K562 (cell line): ENCODE measurements at regions not wholly inside any gene's neighbourhood (a gene's known extent, or its start where the extent isn't known, plus 50 kb on each side); places are given as distances from the start of the nearest gene placed in this dataset.

Experiments
- ATAC-seq: fragments of 200-7000 bp; cut with Tn5 transposase; 3 replicates; pipeline ENCODE4 v1.9.1; 2020; ENCODE audit warnings: moderate library complexity
- BruUV-seq: library from RNA; stranded (reverse); fragments of 400-500 nt; replicated peaks from 2 replicates; lab custom pipeline; 2021; lab: Mats Ljungman, UMichigan
- CTCF ChIA-PET: fragments of 300-600 bp; formaldehyde crosslinking; extraction: SDS; loops from one replicate; lab custom pipeline; 2021; ENCODE audit warnings: low intra/inter-chr PET ratio; lab: Yijun Ruan, JAX
- POLR2A ChIA-PET: fragments of 300-600, 350-650 bp; sonication (Branson Sonifier 250); formaldehyde crosslinking; extraction: SDS; loops from one replicate; lab custom pipeline; 2021; ENCODE audit warnings: antibody characterized with exemption, inconsistent platforms; lab: Yijun Ruan, JAX
- DNase-seq, 4 experiments: peaks; one replicate each; pipeline versions ENCODE4 v3.0.0 to v3.0.0-alpha.2; 2011 to 2018; ENCODE audit warnings: low spot score in 3 of 4, mixed read lengths in 3 of 4; ENCODE audit errors: extremely low read depth in 1 of 4
- FAIRE-seq: peaks from 2 replicates; lab custom pipeline; 2011; peaks lifted over from hg19 to GRCh38; lab: Jason Lieb, UNC
- H2AFZ ChIP-seq: 2 replicates; pipeline ENCODE4 v1.6.0; 2011; ENCODE audit warnings: low read depth, low read length, control low read depth, inconsistent platforms
- H3K27ac ChIP-seq: fragments of 200-600 bp; 3 replicates; pipeline ENCODE4 v1.8.0; 2011; ENCODE audit warnings: low read depth, mild to moderate bottlenecking, control low read depth, inconsistent platforms, low read length, moderate library complexity, mixed read lengths; ENCODE audit errors: extremely low read depth
- H3K27me3 ChIP-seq, 2 experiments: fragments of 300-600 bp in 1 of 2; 2 replicates in 1 of 2; 3 replicates in 1 of 2; pipeline versions ENCODE4 v1.6.0 to v1.8.0; 2011; ENCODE audit warnings: inconsistent platforms in 2 of 2, low read length in 2 of 2, mild to moderate bottlenecking in 1 of 2, mixed read lengths in 1 of 2, moderate library complexity in 1 of 2; ENCODE audit not compliant: control insufficient read depth in 2 of 2, insufficient read depth in 2 of 2
- H3K36me3 ChIP-seq: fragments of 300-600 bp; 3 replicates; pipeline ENCODE4 v1.8.0; 2011; ENCODE audit warnings: mild to moderate bottlenecking, low read length, inconsistent platforms; ENCODE audit not compliant: control insufficient read depth, insufficient read depth
- H3K4me1 ChIP-seq, 2 experiments: fragments of 200-600 bp in 1 of 2; replicated peaks in 1 of 2; 2 replicates in 1 of 2; 3 replicates in 1 of 2; pipeline versions ENCODE4 v1.5.1 to v1.8.0; 2011; ENCODE audit warnings: inconsistent platforms in 2 of 2, low read length in 2 of 2, mild to moderate bottlenecking in 1 of 2, mixed read lengths in 1 of 2, moderate library complexity in 1 of 2; ENCODE audit not compliant: control insufficient read depth in 2 of 2, insufficient read depth in 2 of 2
- H3K4me2 ChIP-seq: 2 replicates; pipeline ENCODE4 v1.6.1; 2011; ENCODE audit warnings: low read length, control low read depth, inconsistent platforms, mixed read lengths; ENCODE audit not compliant: insufficient read depth
- H3K4me3 ChIP-seq: fragments of 200-600 bp; sonication (generic), shearing (Covaris generic); 2 replicates; pipeline ENCODE4 v1.5.1; 2016; ENCODE audit warnings: control low read depth, inconsistent platforms
- H3K79me2 ChIP-seq: fragments of 200-600 bp; 3 replicates; pipeline ENCODE4 v1.8.0; 2011; ENCODE audit warnings: low read length, inconsistent platforms; ENCODE audit not compliant: control insufficient read depth, insufficient read depth
- H3K9ac ChIP-seq, 2 experiments: 2 replicates each; pipeline versions ENCODE4 v1.6.0 to v1.6.1; 2011; ENCODE audit warnings: low read depth in 2 of 2, low read length in 2 of 2, control low read depth in 1 of 2, inconsistent platforms in 1 of 2, mild to moderate bottlenecking in 1 of 2, mixed read lengths in 1 of 2; ENCODE audit not compliant: insufficient read depth in 1 of 2
- H3K9me1 ChIP-seq: one replicate; pipeline ENCODE4 v1.6.0; 2011; ENCODE audit warnings: inconsistent platforms, mild to moderate bottlenecking, low read length, moderate library complexity; ENCODE audit not compliant: control insufficient read depth, insufficient read depth
- H3K9me3 ChIP-seq: replicated peaks from 2 replicates; pipeline ENCODE4 v1.5.1; 2011; ENCODE audit warnings: low read depth, low read length, inconsistent platforms; ENCODE audit not compliant: control insufficient read depth, insufficient read depth
- H4K20me1 ChIP-seq: replicated peaks from 2 replicates; pipeline ENCODE4 v1.6.1; 2011; ENCODE audit warnings: low read length, inconsistent platforms, mixed read lengths; ENCODE audit not compliant: control insufficient read depth, insufficient read depth
- BRD4 ChIP-seq: fragments of 200-600 bp; sonication (generic); IDR thresholded peaks from 2 replicates; pipeline ENCODE4 v1.6.1; 2017; ENCODE audit warnings: inconsistent platforms
- C11orf30 ChIP-seq: fragments of 450-650 bp; IDR thresholded peaks from 2 replicates; pipeline ENCODE4 v1.6.1; 2016; ENCODE audit warnings: low read depth, mild to moderate bottlenecking
- CEBPZ ChIP-seq: fragments of 150-350 bp; IDR thresholded peaks from 2 replicates; pipeline ENCODE4 v1.6.1; 2014; ENCODE audit warnings: low read depth, mild to moderate bottlenecking, low read length, borderline replicate concordance
- CREBBP ChIP-seq: IDR thresholded peaks from one replicate; pipeline ENCODE4 v1.6.1; 2012; ENCODE audit warnings: low read depth, mild to moderate bottlenecking, control low read depth, inconsistent platforms, low read length
- GATA2 ChIP-seq: sonication (generic); formaldehyde crosslinking; IDR thresholded peaks from 2 replicates; pipeline ENCODE4 v1.4.0; 2020; ENCODE audit warnings: mild to moderate bottlenecking, missing genetic modification reagents
- GMEB1 ChIP-seq: fragments of 250-450 bp; sonication (Bioruptor Pico); IDR thresholded peaks from 2 replicates; pipeline ENCODE4 v1.4.0; 2020; ENCODE audit warnings: mild to moderate bottlenecking
- HEY1 ChIP-seq: fragments of 250-450 bp; sonication (Bioruptor Pico); IDR thresholded peaks from 2 replicates; pipeline ENCODE4 v1.5.0; 2020; ENCODE audit warnings: mild to moderate bottlenecking, moderate library complexity, borderline replicate concordance
- MYNN ChIP-seq, 2 experiments: sonication (generic); formaldehyde crosslinking in 1 of 2; IDR thresholded peaks; 2 replicates each; pipeline versions ENCODE4 v1.5.0 to v1.6.1; 2016 to 2020; ENCODE audit warnings: antibody characterized with exemption in 1 of 2, missing genetic modification reagents in 1 of 2
- NEUROD1 ChIP-seq: fragments of 150-350 bp; IDR thresholded peaks from 2 replicates; pipeline ENCODE4 v1.6.1; 2014; ENCODE audit warnings: borderline replicate concordance, low read length, low read depth; ENCODE audit not compliant: partially characterized antibody
- POLR2AphosphoS5 ChIP-seq: IDR thresholded peaks from 2 replicates; pipeline ENCODE4 v1.6.1; 2011; ENCODE audit warnings: mild to moderate bottlenecking, low read depth, low read length, moderate library complexity; ENCODE audit not compliant: control insufficient read depth, insufficient read depth
- TEAD4 ChIP-seq, 2 experiments: sonication (generic) in 1 of 2; formaldehyde crosslinking in 1 of 2; IDR thresholded peaks; 2 replicates each; pipeline versions ENCODE4 v1.6.1 to v1.8.0; 2012 to 2022; ENCODE audit warnings: borderline replicate concordance in 1 of 2, inconsistent platforms in 1 of 2, low read length in 1 of 2, mild to moderate bottlenecking in 1 of 2, missing genetic modification reagents in 1 of 2
- UBTF ChIP-seq, 2 experiments: IDR thresholded peaks; 2 replicates each; pipeline ENCODE4 v1.6.1; 2012; ENCODE audit warnings: improper control_type of control experiment in 2 of 2, low read depth in 2 of 2, low read length in 2 of 2, borderline replicate concordance in 1 of 2
- WGBS: fragments of 100-300 bp; shearing (Covaris generic); methylation state at CpG from one replicate; pipeline ENCODE4 v1.1.6; 2016; ENCODE audit warnings: low coverage, mixed read lengths; ENCODE audit not compliant: insufficient coverage; ENCODE audit errors: missing lambda C conversion rate; 5-methylcytosine and 5-hydroxymethylcytosine counted together
- in situ Hi-C: fragments of 300-500 bp; cut with MboI; formaldehyde crosslinking; loops from 4 replicates; pipeline ENCODE4 v1.15.0; 2018; ENCODE audit warnings: inconsistent platforms, mixed read lengths
- intact Hi-C: fragments of 100-400 bp; cut with micrococcal nuclease; formaldehyde crosslinking; loops from 2 replicates; pipeline ENCODE4 v1.14.2; 2022

GRCh38 chr3:103950676-103951075, 1416.0 kb upstream of the ALCAM start:
- POLR2A ChIA-PET, result no interaction called here
- H3K27me3 ChIP-seq, result no peaks in the 10 kb centered on the region

More at GRCh38 chr3:103950676-103951075, 1416.0 kb upstream of the ALCAM start:
- no peaks in the 10 kb centered on the region for H4K20me1 ChIP-seq
- in situ Hi-C loops, result no loop called here
- no peak overlapping the region for H3K27ac ChIP-seq
- no peak for DNase-seq
- no peak for FAIRE-seq
- no peaks in the 10 kb centered on the region for H3K9me1 ChIP-seq
- no peak for ATAC-seq
- no peak overlapping the region for H2AFZ ChIP-seq
- H3K4me1 ChIP-seq, result no peaks in the 10 kb centered on the region
- H3K4me3 ChIP-seq, result no peak overlapping the region
- H3K79me2 ChIP-seq, result no peaks in the 10 kb centered on the region
- WGBS, result 0% methylated on average over 3 of the region's 3 CpGs
- H3K4me2 ChIP-seq, result no peak overlapping the region
- CTCF ChIA-PET, result no interaction called here
- BruUV-seq, result no TSS peak
- H3K9ac ChIP-seq, result no peak overlapping the region
- no peaks in the 10 kb centered on the region for H3K9me3 ChIP-seq
- TF ChIP-seq BRD4, result no peak
- TF ChIP-seq UBTF (IDR thresholded peaks at IDR 0.05; ENCODE audit: borderline replicate concordance in 1 of 2, low read depth in 2 of 2, low read length in 2 of 2), result no peak
- TF ChIP-seq POLR2AphosphoS5, result no peak
- TF ChIP-seq MYNN (IDR thresholded peaks at IDR 0.05), result no peak
- no peak for TF ChIP-seq MYNN (CRISPR knock-in tag; IDR thresholded peaks at IDR 0.05)
- TF ChIP-seq GMEB1, result no peak
- no peak for TF ChIP-seq CREBBP
- TF ChIP-seq GATA2 (CRISPR knock-in tag), result no peak
- TF ChIP-seq HEY1, result no peak
- TF ChIP-seq CEBPZ, result no peak
- TF ChIP-seq NEUROD1, result no peak
- TF ChIP-seq C11orf30, result no peak
- TF ChIP-seq TEAD4 (IDR thresholded peaks at IDR 0.05; ENCODE audit: low read length), result no peak
- no peak for TF ChIP-seq TEAD4 (CRISPR knock-in tag; IDR thresholded peaks at IDR 0.05; ENCODE audit: borderline replicate concordance)
- no peaks in the 10 kb centered on the region for H3K36me3 ChIP-seq
- intact Hi-C loops, result no loop called here
